ENCODE measurements at regions not wholly inside any gene's neighbourhood (a gene's known extent, or its start where the extent isn't known, plus 50 kb on each side); places are given as distances from the start of the nearest gene placed in this dataset.

- Histone ChIP-seq H3K27ac (ENCODE audit: low read length) (no peak overlapping the region), H3K4me3 (ENCODE audit: low read length) (no peak overlapping the region), H3K4me1 (ENCODE audit: control insufficient read depth, insufficient read depth, low read length) (no peaks in the 10 kb centered on the region), H3K27me3 (ENCODE audit: control insufficient read depth, insufficient read depth) (no peaks in the 10 kb centered on the region), H3K9me3 (ENCODE audit: control insufficient read depth, low read length) (no peaks in the 10 kb centered on the region)
- no peak for ATAC-seq
- 35% methylated on average over 6 of the region's 6 CpGs for WGBS
- DNase-seq, result no peak
- intact Hi-C loops (cut with DNase I), result no loop called here
These were observed 304.2 kb downstream of the ADGRG6 start for GRCh38 chr6:142605922-142606485.

- WGBS, result 79% methylated on average over 3 of the region's 3 CpGs
These were observed 311.1 kb downstream of the ADGRG6 start for GRCh38 chr6:142612956-142613355.

GRCh38 chr6:142613981-142614380 is 312.2 kb downstream of the ADGRG6 start:
- intact Hi-C loops (cut with DNase I), result no loop called here
- Histone ChIP-seq H3K4me1 (ENCODE audit: control insufficient read depth, insufficient read depth, low read length) (no peaks in the 10 kb centered on the region), H3K27me3 (ENCODE audit: control insufficient read depth, insufficient read depth) (no peaks in the 10 kb centered on the region), H3K9me3 (ENCODE audit: control insufficient read depth, low read length) (no peaks in the 10 kb centered on the region), H3K4me3 (ENCODE audit: low read length) (no peak overlapping the region), H3K27ac (ENCODE audit: low read length) (no peak overlapping the region)
- no peak for ATAC-seq
- WGBS, result 81% methylated on average over 2 of the region's 2 CpGs
- no peak for DNase-seq

More at GRCh38 chr6:142612956-142613355, 311.1 kb downstream of the ADGRG6 start:
- intact Hi-C loops (cut with DNase I), result no loop called here
- no peak overlapping the region for H3K4me3 ChIP-seq (ENCODE audit: low read length)
- DNase-seq (no peak), ATAC-seq (no peak)
- no peaks in the 10 kb centered on the region for H3K27me3 ChIP-seq (ENCODE audit: control insufficient read depth, insufficient read depth)
- H3K4me1 ChIP-seq (ENCODE audit: control insufficient read depth, insufficient read depth, low read length), result no peaks in the 10 kb centered on the region
- H3K27ac ChIP-seq (ENCODE audit: low read length), result no peak overlapping the region
- H3K9me3 ChIP-seq (ENCODE audit: control insufficient read depth, low read length), result no peaks in the 10 kb centered on the region

- ATAC-seq, result no peak
- no peaks in the 10 kb centered on the region for H3K4me1 ChIP-seq (ENCODE audit: control insufficient read depth, insufficient read depth, low read length)
- H3K27me3 ChIP-seq (ENCODE audit: control insufficient read depth, insufficient read depth), result no peaks in the 10 kb centered on the region
- WGBS, result 53% methylated on average over 3 of the region's 3 CpGs
- no peaks in the 10 kb centered on the region for H3K9me3 ChIP-seq (ENCODE audit: control insufficient read depth, low read length)
- H3K4me3 ChIP-seq (ENCODE audit: low read length), result no peak overlapping the region
- no peak overlapping the region for H3K27ac ChIP-seq (ENCODE audit: low read length)
- DNase-seq, result no peak
- intact Hi-C loops (cut with DNase I), result no loop called here
These were observed 315.4 kb downstream of the ADGRG6 start for GRCh38 chr6:142617158-142617557.

- Histone ChIP-seq H3K4me1 (ENCODE audit: control insufficient read depth, insufficient read depth, low read length) (no peaks in the 10 kb centered on the region), H3K27me3 (ENCODE audit: control insufficient read depth, insufficient read depth) (no peaks in the 10 kb centered on the region), H3K27ac (ENCODE audit: low read length) (no peak overlapping the region), H3K4me3 (ENCODE audit: low read length) (no peak overlapping the region), H3K9me3 (ENCODE audit: control insufficient read depth, low read length) (no peaks in the 10 kb centered on the region)
- WGBS, result 56% methylated on average over 2 of the region's 2 CpGs
- DNase-seq, result no peak
- ATAC-seq, result peak in 1 of 2 donors; percentile 81
- intact Hi-C loops (cut with DNase I), result no loop called here
These were observed 320.0 kb downstream of the ADGRG6 start for GRCh38 chr6:142621822-142622221.

GRCh38 chr6:142624978-142625715 is 319.8 kb downstream of the HIVEP2 start:
- H3K9me3 ChIP-seq (ENCODE audit: control insufficient read depth, low read length), result no peaks in the 10 kb centered on the region
- intact Hi-C loops (cut with DNase I), result no loop called here
- DNase-seq (no peak), ATAC-seq (no peak)
- no peak overlapping the region for H3K27ac ChIP-seq (ENCODE audit: low read length)
- 93% methylated on average over 2 of the region's 2 CpGs for WGBS
- no peaks in the 10 kb centered on the region for H3K4me1 ChIP-seq (ENCODE audit: control insufficient read depth, insufficient read depth, low read length)
- H3K4me3 ChIP-seq (ENCODE audit: low read length), result no peak overlapping the region
- no peaks in the 10 kb centered on the region for H3K27me3 ChIP-seq (ENCODE audit: control insufficient read depth, insufficient read depth)

- ATAC-seq, result no peak
- no peaks in the 10 kb centered on the region for H3K9me3 ChIP-seq (ENCODE audit: control insufficient read depth, low read length)
- intact Hi-C loops (cut with DNase I), result no loop called here
- no peaks in the 10 kb centered on the region for H3K4me1 ChIP-seq (ENCODE audit: control insufficient read depth, insufficient read depth, low read length)
- 82% methylated on average over 3 of the region's 3 CpGs for WGBS
- DNase-seq, result no peak
- no peak overlapping the region for H3K4me3 ChIP-seq (ENCODE audit: low read length)
- H3K27me3 ChIP-seq (ENCODE audit: control insufficient read depth, insufficient read depth), result no peaks in the 10 kb centered on the region
- no peak overlapping the region for H3K27ac ChIP-seq (ENCODE audit: low read length)
These were observed 317.5 kb downstream of the HIVEP2 start for GRCh38 chr6:142627474-142627873.

- DNase-seq, result no peak
- intact Hi-C loops (cut with DNase I), result no loop called here
- no peak for ATAC-seq
- Histone ChIP-seq H3K4me1 (ENCODE audit: control insufficient read depth, insufficient read depth, low read length) (no peaks in the 10 kb centered on the region), H3K9me3 (ENCODE audit: control insufficient read depth, low read length) (no peaks in the 10 kb centered on the region), H3K27me3 (ENCODE audit: control insufficient read depth, insufficient read depth) (no peaks in the 10 kb centered on the region), H3K4me3 (ENCODE audit: low read length) (no peak overlapping the region), H3K27ac (ENCODE audit: low read length) (no peak overlapping the region)
- 74% methylated on average over 2 of the region's 2 CpGs for WGBS
These were observed 313.2 kb downstream of the HIVEP2 start for GRCh38 chr6:142631517-142632385.

GRCh38 chr6:142633317-142633716 is 311.7 kb downstream of the HIVEP2 start:
- intact Hi-C loops (cut with DNase I), result no loop called here
- Histone ChIP-seq H3K27ac (ENCODE audit: low read length) (no peak overlapping the region), H3K27me3 (ENCODE audit: control insufficient read depth, insufficient read depth) (no peaks in the 10 kb centered on the region), H3K4me1 (ENCODE audit: control insufficient read depth, insufficient read depth, low read length) (no peaks in the 10 kb centered on the region), H3K9me3 (ENCODE audit: control insufficient read depth, low read length) (no peaks in the 10 kb centered on the region), H3K4me3 (ENCODE audit: low read length) (no peak overlapping the region)
- DNase-seq (no peak), ATAC-seq (no peak)

- Histone ChIP-seq H3K27me3 (ENCODE audit: control insufficient read depth, insufficient read depth) (no peaks in the 10 kb centered on the region), H3K4me3 (ENCODE audit: low read length) (no peak overlapping the region), H3K27ac (ENCODE audit: low read length) (no peak overlapping the region), H3K4me1 (ENCODE audit: control insufficient read depth, insufficient read depth, low read length) (no peaks in the 10 kb centered on the region), H3K9me3 (ENCODE audit: control insufficient read depth, low read length) (no peaks in the 10 kb centered on the region)
- WGBS, result 91% methylated on average over 1 of the region's 1 CpG
- ATAC-seq (no peak), DNase-seq (no peak)
- intact Hi-C loops (cut with DNase I), result no loop called here
These were observed 309.8 kb downstream of the HIVEP2 start for GRCh38 chr6:142635130-142635529.

- ATAC-seq (no peak), DNase-seq (no peak)
- Histone ChIP-seq H3K4me3 (ENCODE audit: low read length) (no peak overlapping the region), H3K27me3 (ENCODE audit: control insufficient read depth, insufficient read depth) (no peaks in the 10 kb centered on the region), H3K9me3 (ENCODE audit: control insufficient read depth, low read length) (no peaks in the 10 kb centered on the region), H3K27ac (ENCODE audit: low read length) (no peak overlapping the region), H3K4me1 (ENCODE audit: control insufficient read depth, insufficient read depth, low read length) (no peaks in the 10 kb centered on the region)
- intact Hi-C loops (cut with DNase I), result no loop called here
- 76% methylated on average over 10 of the region's 10 CpGs for WGBS
These were observed 307.2 kb downstream of the HIVEP2 start for GRCh38 chr6:142637624-142638351.
